ENCODE measurements at regions not wholly inside any gene's neighbourhood (a gene's known extent, or its start where the extent isn't known, plus 50 kb on each side); places are given as distances from the start of the nearest gene placed in this dataset.

- DNase-seq (ENCODE audit: low read depth in 1 of 2, low spot score in 1 of 2): no peak
These were observed 166.4 kb upstream of the RASA1 start for GRCh38 chr5:87101321-87101720.

- DNase-seq (ENCODE audit: low read depth in 1 of 2, low spot score in 1 of 2): no peak
These were observed 164.8 kb upstream of the RASA1 start for GRCh38 chr5:87102841-87103240.

GRCh38 chr5:87103616-87104287 is 163.9 kb upstream of the RASA1 start:
- DNase-seq (ENCODE audit: low read depth in 1 of 2, low spot score in 1 of 2): no peak

- no peak for DNase-seq (ENCODE audit: low read depth in 1 of 2, low spot score in 1 of 2)
These were observed 162.1 kb upstream of the RASA1 start for GRCh38 chr5:87105577-87105976.

DNA sequence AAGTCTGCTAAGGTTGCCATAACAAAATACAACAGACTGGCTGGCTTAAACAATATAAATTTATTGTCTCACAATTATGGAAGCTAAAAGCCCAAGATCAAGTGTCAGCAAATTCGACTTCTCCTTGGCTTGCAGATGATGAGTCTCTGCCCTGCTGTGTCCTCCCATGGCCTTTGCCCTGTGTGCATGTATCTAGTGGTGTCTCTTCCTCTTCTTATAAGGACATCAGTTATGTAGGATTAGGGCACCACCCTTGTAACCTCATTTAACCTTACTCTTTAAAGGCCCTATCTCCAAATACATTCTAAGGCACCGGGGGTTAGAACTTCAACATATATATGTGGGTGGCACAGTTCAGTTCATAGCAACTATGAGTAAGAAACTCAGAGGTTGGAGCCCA is 157.9 kb upstream of the RASA1 start:
- DNase-seq (ENCODE audit: low read depth in 1 of 2, low spot score in 1 of 2): no peak

DNA sequence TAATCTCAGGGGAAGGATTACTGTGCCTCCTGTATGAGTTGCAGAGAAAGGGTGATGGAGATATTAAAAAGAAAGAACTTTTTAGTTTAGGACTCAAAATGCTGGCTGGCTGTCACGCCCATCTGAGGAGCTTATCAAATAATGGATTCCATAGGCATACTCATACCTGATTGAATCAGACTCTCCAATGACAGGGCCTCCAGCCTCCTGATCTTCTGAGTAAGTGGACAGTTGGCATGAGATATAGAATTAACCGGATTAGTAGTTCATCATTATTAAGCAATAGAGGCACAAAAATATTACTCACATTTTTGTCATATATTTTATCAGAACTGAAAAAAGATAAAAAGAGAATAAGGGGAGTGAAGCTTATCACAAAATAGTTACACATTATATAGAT is 157.0 kb upstream of the RASA1 start:
- no peak for DNase-seq (ENCODE audit: low read depth in 1 of 2, low spot score in 1 of 2)

DNA sequence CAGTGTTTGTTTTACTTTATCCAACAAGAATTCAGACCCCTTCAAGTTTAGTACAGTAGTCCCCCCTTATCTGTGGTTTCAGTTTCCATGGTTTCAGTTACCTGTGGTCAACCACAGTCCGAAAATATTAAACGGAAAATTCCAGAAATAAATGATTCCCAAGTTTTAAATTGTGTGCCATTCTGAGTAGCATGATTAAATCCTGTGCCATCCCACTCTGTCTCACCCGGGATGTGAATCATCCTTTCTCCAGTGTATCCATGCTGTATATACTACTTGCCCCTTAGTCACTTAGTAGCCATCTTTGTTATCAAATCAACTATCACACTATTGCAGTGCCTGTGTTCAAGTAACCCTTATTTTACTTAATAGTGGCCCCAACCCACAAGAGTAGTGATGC is 153.8 kb upstream of the RASA1 start:
- DNase-seq (ENCODE audit: low read depth in 1 of 2, low spot score in 1 of 2): no peak

GRCh38 chr5:87114631-87115030 is 153.1 kb upstream of the RASA1 start:
- no peak for DNase-seq (ENCODE audit: low read depth in 1 of 2, low spot score in 1 of 2)

- DNase-seq (ENCODE audit: low read depth in 1 of 2, low spot score in 1 of 2): no peak
These were observed 151.8 kb upstream of the RASA1 start for GRCh38 chr5:87115839-87116364.

- DNase-seq (ENCODE audit: low read depth in 1 of 2, low spot score in 1 of 2): no peak
These were observed 150.7 kb upstream of the RASA1 start for GRCh38 chr5:87116825-87117512.

DNA sequence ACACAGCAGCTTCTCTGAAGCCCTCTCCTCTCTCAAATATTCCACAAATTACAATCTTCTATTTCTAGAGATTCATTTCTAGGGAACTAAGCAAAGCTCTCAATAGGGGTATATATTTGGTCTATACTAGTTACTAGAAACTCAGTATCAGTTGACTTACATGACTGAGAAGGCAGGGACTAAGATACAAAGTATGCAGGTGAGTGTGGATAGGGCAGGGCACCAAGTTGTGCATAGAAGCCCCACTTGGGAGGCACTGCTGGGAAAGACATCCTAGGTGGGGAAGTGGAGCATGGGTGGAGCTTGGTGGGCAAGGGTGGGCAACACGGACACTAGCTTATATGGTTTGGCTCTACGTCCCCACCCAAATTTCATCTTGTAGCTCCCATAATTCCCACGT is 148.1 kb upstream of the RASA1 start:
- DNase-seq (ENCODE audit: low read depth in 1 of 2, low spot score in 1 of 2): no peak

DNA sequence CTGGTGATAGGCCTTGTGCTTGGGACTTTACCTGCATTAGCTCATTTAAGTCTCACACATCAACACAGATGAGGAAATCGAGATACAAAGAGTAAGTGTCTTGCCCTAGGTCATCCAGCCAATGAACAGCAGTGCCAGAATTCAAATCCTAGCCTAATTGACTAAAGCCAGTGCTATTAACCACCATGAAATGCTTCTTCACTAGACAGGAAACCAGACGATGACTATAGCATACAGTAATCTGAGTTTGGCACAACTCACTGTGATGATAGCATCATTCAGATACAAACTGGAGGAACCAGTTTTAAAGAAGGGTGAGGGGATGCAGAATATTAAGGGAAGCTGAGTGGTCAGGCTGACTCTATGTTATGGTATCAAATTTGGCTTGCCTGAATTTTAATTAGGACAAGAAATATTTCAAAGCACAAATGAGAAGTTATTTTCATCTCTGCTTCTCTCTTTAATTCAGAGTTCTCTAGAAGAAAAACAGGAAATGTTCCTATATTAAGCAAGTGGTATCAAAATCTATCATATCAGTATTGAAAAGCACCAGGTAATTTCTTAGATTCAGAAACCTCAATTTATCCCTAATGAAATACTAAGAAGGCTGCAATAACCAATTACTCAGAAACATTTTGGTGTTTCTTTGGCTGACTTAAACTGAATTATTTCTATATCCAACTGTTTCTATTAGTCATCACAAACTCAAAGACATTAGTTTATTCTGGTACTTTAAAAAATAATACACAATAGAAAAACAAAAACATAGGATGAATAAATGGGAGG is 147.0 kb upstream of the RASA1 start:
- no peak for DNase-seq (ENCODE audit: low read depth in 1 of 2, low spot score in 1 of 2)

DNA sequence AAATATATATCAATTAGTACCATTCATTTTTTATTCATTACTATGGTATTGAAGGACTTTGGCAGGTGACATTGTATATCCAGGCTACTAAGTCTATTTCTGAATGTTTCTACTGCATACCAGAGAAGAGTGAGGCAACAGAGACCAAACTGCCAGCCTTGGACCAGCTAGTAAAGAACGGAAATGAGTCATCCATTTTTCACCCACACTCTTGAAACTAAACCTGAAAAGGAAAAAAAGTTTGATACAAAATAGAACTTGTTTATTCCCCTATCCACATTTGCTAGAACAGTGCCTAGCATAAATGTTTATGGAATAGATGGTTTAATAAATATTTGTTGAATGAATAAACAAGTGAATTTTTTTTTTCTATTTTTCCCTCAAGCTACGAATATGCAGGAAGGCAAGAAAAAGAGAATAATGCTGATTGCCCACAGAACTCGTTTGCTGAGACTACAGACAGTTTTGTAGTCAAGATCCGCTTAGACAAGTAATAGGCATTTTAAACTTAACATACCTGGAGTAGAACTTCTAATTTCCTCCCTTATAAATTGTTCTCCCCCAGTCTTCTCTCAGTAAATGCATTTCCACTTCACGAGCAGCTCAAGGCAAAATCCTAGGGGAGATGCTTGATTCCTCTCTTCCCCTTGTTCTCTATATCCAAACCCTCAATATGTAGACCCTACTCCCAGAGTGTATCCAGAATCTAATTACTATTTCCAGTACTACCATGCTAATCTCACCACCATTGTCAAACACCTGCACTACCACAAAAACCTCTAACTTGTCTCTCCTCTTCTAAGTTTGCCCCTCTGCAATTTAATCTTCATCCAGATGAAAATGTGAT is 146.2 kb upstream of the RASA1 start:
- no peak for DNase-seq (ENCODE audit: low read depth in 1 of 2, low spot score in 1 of 2)

GRCh38 chr5:87122151-87122977 is 145.3 kb upstream of the RASA1 start:
- no peak for DNase-seq (ENCODE audit: low read depth in 1 of 2, low spot score in 1 of 2)

- no peak for DNase-seq (ENCODE audit: low read depth in 1 of 2, low spot score in 1 of 2)
These were observed 141.9 kb upstream of the RASA1 start for GRCh38 chr5:87125766-87126165.

- no peak for DNase-seq (ENCODE audit: low read depth in 1 of 2, low spot score in 1 of 2)
These were observed 140.8 kb upstream of the RASA1 start for GRCh38 chr5:87126869-87127268.

DNA sequence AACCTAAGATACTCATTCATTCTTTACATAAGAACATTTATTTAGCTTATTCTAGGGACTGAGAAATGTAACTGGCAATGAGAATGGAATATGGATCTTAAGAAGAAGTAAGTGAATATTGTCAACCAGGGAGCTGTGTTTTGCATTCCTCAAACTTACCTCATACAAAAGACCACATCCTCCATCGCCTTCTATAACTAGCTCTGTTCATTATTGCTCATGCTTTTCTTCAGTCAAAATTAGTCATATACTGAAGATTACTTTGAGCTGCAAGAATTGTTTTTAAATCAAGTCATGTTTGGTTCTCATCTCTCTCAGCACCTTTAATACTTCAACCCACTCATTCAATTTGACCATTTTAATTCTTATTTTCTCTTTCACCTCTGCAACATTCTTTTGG is 140.3 kb upstream of the RASA1 start:
- no peak for DNase-seq (ENCODE audit: low read depth in 1 of 2, low spot score in 1 of 2)

- no peak for DNase-seq (ENCODE audit: low read depth in 1 of 2, low spot score in 1 of 2)
These were observed 139.6 kb upstream of the RASA1 start for GRCh38 chr5:87127956-87128687.

DNA sequence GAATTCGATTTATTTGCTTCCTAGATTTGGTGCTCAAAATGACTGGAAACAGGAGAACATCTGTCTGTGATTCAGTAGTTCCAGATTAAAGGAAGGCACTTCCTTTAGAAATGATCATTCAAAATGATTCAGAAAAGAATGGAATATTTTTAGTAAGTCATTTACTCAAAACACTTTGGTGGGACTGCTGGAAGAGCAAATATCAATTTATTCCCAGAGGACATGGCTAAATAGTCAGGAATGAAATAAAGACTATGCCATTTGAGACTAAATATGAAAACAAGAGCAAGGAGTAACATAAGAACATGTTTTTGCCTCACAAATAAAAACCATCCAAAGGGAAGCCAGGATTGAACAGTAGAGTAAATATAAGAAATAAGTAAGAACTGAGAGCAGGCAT is 138.6 kb upstream of the RASA1 start:
- no peak for DNase-seq (ENCODE audit: low read depth in 1 of 2, low spot score in 1 of 2)

GRCh38 chr5:87132696-87133095 is 135.0 kb upstream of the RASA1 start:
- no peak for DNase-seq (ENCODE audit: low read depth in 1 of 2, low spot score in 1 of 2)

Data from stimulated activated CD4-positive, alpha-beta T cell treated with anti-CD3 and anti-CD28 coated beads, Interleukin-15, amount 100 ng/mL, for 1 hour (primary cell).